ENCODE measurements at regions not wholly inside any gene's neighbourhood (a gene's known extent, or its start where the extent isn't known, plus 50 kb on each side); places are given as distances from the start of the nearest gene placed in this dataset.
"Not testable (repeated sequence)": the region's sequence is repeated elsewhere in the genome, so short reads cannot be mapped to it uniquely, and the experiment has no call there.

GRCh38 chr4:127383666-127384065 lies 249.1 kb upstream of the INTU start:
- DNase-seq, result no peak

- no peak for DNase-seq
Observed at GRCh38 chr4:127394516-127394915, 238.2 kb upstream of the INTU start.

GRCh38 chr4:127400276-127400675 lies 232.5 kb upstream of the INTU start:
- DNase-seq, result no peak

GRCh38 chr4:127400731-127401346 lies 231.9 kb upstream of the INTU start:
- peak; percentile 19 to 58 for DNase-seq

- no peak for DNase-seq
Observed at GRCh38 chr4:127403471-127404084, 229.2 kb upstream of the INTU start.

GRCh38 chr4:127406187-127406586 lies 226.6 kb upstream of the INTU start:
- DNase-seq, result no peak

GRCh38 chr4:127407572-127407971 lies 225.2 kb upstream of the INTU start:
- DNase-seq, result not testable (repeated sequence)

GRCh38 chr4:127410201-127410600 lies 222.6 kb upstream of the INTU start:
- no peak for DNase-seq

- no peak for DNase-seq
Observed at GRCh38 chr4:127410644-127411043, 222.1 kb upstream of the INTU start.

GRCh38 chr4:127414951-127415606 lies 217.7 kb upstream of the INTU start:
- no peak for DNase-seq

- no peak for DNase-seq
Observed at GRCh38 chr4:127416115-127416514, 216.6 kb upstream of the INTU start.

GRCh38 chr4:127417885-127418535 lies 214.7 kb upstream of the INTU start:
- no peak for DNase-seq

- no peak for DNase-seq
Observed at GRCh38 chr4:127419431-127419830, 213.3 kb upstream of the INTU start.

GRCh38 chr4:127421437-127421836 lies 211.3 kb upstream of the INTU start:
- DNase-seq, result no peak

- DNase-seq, result no peak
Observed at GRCh38 chr4:127425202-127425845, 207.4 kb upstream of the INTU start.

- no peak for DNase-seq
Observed at GRCh38 chr4:127425851-127426250, 206.9 kb upstream of the INTU start.

- DNase-seq, result no peak
Observed at GRCh38 chr4:127441571-127441970, 191.2 kb upstream of the INTU start.

GRCh38 chr4:127445471-127445870 lies 187.3 kb upstream of the INTU start:
- DNase-seq, result no peak

- no peak for DNase-seq
Observed at GRCh38 chr4:127446427-127446885, 186.3 kb upstream of the INTU start.

GRCh38 chr4:127448986-127449385 lies 183.8 kb upstream of the INTU start:
- no peak for DNase-seq

- no peak for DNase-seq
Observed at GRCh38 chr4:127449449-127449848, 183.3 kb upstream of the INTU start.

GRCh38 chr4:127450276-127450675 lies 182.5 kb upstream of the INTU start:
- no peak for DNase-seq

GRCh38 chr4:127463883-127464282 lies 168.9 kb upstream of the INTU start:
- DNase-seq, result no peak

All from AML-193 (cell line).